NCI-H146 treated with DMSO at 0.1 percent for 48 hours (cell line): ENCODE measurements at regions not wholly inside any gene's neighbourhood (a gene's known extent, or its start where the extent isn't known, plus 50 kb on each side); places are given as distances from the start of the nearest gene placed in this dataset.

Experiments
- DNase-seq: peaks from one replicate; lab custom pipeline; 2025; ENCODE audit not compliant: unreplicated experiment; lab: John Stamatoyannopoulos, UW

GRCh38 chr10:57224811-57225210, 863.8 kb upstream of the ZWINT start:
- DNase-seq = no peak

- no peak for DNase-seq
Measured at GRCh38 chr10:57222603-57223002, 861.5 kb upstream of the ZWINT start.

DNA sequence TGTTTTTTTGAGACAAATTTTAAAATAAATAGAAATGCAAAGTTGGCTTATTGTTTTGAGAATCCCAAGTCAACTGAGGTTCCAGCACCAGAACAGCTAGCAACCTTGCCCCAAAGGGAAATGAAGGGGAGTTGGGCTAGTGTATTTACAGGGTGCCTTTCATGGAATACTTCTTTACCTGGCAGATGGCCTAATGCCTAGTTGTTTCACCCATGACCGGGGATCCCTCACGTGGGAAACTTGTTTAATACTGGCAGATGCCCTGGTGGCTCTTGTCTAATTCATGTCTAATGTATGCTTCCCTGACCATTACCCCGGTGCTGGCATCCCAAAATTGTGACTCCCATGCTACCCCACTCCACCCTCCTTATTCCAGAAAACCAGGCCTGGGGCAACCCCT, 861.1 kb upstream of the ZWINT start:
- no peak for DNase-seq

DNA sequence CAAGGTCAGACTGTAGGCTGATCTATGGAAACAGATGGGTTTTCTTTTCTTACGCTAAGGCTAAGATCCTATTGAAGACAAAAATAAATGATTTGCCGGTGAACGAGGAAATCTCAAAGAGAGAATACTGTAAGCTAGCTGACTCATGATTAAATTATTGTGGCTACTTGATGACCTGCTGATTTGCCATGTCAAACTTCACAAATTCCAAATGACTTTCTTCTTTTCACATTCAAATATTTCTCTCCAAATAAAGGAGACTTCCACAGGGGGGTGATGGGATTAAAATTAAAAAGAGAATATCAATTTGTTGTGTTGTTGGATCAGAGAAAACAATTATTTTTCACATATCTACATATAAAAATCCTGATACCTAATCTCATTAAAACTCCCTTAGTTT, 860.6 kb upstream of the ZWINT start:
- DNase-seq = no peak

DNA sequence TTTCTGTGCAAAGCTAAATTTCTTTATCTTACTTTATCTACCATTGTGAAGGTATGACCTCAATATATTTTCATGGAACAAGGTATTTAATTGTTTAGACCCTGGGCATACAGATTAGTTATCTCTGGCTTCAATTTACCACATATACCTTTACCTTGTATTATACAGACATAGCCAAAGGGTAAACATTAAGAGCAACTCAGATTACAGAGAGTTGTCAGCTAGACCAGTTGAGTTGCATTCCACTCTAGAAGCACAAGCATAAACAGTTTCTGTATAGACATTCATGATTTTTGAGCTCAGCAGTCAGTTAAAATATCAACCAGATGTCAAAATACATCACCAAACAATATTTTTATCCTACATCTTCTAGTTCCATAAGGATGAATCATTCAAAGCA, 857.3 kb upstream of the ZWINT start:
- DNase-seq = no peak

DNA sequence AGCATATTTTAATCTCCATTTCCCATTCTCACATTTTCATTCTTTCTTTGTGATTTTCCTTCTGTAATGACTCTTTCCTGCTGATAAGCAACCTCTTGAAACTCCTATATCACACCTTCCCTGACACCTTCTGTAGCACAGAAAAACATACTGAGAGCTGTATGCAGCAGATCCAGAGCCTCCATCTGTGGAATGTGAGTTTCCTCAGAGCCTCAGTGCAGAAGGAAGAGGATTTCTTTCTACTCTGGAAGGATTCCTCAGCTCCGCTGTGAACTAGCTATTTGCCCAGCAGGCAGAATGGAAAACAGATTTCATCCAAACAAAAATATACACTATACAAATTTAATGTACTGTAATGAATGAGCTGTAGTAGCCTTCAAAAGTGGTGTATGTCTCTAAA, 841.3 kb upstream of the ZWINT start:
- DNase-seq = no peak

DNA sequence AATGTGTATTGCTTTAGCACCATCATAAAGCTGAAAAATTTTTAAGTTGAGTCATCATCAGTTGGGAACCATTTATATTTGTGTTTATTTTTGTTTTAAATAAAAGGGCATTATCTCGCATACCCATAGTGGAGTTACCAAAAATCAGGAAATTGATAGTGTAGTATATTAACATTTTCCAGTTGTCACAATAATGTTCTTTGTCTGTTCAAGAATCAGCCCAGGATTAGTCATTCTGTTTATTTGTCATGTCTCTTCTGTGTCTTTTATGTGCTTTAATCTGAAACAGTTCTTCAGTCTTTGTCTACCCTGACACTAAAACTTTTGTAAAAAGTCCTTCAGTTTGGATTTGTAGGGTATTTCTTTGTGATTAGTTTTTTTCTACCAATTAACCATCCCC, 827.8 kb upstream of the ZWINT start:
- no peak for DNase-seq

DNA sequence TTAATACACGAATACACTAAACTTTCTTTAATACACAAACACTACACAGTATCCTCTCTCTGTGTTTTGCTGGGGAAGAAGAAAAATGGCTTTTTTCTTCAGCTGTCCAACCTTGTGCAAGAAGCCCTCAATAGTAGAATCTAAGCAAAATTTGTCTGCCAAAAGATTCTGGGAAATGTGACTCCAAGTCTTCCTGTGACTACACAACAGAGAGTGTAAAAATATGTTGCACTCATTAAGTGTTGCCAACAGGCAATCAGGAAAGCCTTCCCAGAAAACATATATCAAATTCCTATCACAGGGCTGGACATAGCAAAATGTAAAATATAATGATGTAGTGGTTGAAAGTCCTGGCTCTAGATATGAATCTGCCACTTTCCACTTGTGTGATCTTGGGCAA, 825.1 kb upstream of the ZWINT start:
- DNase-seq = no peak

- no peak for DNase-seq
Measured at GRCh38 chr10:57169597-57169996, 808.5 kb upstream of the ZWINT start.

GRCh38 chr10:57168611-57169240, 807.7 kb upstream of the ZWINT start:
- no peak for DNase-seq

DNA sequence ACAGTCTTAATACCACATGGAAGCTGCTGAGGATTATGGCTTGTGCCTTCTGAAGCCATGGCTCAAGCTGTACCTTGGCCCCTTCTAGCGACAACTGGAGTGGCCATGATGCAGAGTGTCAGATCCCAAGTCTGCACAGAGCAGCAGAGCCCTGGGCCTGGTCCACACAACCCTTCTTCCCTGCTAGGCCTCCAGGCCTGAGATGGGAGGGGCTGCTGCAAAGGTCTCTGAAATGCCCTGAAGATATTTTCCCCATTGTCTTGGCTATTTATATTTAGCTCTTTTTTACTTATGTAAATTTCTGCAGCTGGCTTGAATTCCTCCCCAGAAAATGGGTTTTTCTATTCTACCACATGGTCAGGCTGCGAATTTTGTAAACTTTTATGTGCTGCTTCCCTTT, 804.6 kb upstream of the ZWINT start:
- no peak for DNase-seq

DNA sequence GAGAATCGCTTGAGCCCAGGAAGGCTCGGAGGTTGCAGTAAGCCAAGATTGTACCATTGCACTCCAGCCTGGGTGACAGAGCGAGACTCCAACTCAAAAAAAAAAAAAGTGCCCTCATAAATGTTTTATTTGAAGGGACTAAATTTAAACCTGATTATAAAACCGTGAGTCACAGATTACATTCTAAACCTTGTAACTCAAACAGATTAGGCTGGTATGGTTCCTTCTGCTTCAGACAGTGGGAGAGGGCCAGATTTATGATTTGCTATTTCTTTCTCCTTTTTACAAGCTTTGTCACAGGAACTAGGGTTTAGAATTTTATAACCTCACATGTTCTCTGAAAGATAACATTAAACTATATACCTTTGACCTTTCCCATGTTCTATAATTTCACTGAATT, 801.2 kb upstream of the ZWINT start:
- DNase-seq = no peak

DNA sequence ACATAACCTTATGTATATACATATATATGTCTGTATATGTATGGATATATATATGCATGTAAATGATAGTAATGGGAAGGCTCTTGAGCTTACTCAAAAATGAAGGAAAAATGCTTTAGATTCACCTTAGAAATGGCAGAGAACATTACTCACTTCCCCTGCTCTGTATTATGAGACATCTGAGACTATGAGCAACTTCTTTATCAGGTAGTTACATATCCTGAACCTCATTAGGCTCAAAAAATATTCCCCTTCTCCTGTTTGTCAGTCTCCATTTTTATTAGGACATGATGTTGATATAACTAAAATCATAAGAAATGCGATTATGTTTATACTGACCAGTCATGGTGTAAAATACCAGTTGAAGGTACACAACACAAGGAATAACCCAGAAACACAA, 800.1 kb upstream of the ZWINT start:
- DNase-seq = no peak

- no peak for DNase-seq
Measured at GRCh38 chr10:57145548-57145947, 784.5 kb upstream of the ZWINT start.

DNA sequence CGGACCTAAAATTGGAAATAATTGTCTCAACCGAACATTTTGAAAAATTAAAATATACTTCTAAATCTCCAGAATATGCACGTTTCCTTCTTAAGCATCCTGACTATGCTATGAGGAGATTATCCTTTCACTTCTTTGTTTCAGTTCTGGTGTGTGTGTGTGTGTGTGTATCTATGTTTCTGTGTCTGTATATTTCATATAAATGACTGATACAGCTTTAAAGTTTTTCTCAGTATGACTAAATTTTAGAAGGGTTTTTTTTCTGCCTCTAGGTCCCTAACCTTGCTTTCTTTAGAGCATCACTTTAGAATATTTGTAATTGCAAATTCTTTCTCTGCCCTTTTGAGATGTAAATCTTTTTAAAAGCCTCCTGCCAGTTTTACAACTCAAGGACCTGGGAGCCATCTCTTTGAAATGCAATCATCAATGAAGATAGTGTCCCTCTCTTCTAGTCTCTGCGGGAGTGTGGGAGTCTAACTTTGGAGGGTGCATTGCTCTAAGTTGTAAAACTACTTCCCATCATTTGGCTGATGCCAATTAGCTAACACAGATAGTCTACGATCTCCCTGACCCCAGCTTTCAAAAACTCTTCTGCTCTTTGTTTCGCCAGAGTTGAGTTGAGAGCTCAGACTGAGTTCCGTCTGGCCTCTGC, 782.0 kb upstream of the ZWINT start:
- no peak for DNase-seq

DNA sequence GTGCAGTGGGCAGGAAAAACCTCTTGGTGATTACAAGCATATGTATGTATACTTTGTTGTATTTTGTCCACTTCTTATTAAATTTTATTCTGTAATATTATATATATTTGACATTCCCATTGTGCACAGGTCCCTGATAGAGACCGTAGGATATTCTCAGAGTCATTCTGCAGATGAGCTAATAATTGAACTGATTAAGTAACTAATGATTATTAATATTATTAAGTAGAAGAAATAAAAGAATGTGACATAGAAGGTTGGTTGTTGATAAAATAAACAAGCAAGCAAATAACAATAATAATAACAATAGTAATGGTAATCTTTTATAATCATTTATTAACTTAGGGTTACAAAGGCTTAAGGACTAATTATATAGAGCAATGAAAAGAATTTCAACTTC, 780.6 kb upstream of the ZWINT start:
- no peak for DNase-seq

DNA sequence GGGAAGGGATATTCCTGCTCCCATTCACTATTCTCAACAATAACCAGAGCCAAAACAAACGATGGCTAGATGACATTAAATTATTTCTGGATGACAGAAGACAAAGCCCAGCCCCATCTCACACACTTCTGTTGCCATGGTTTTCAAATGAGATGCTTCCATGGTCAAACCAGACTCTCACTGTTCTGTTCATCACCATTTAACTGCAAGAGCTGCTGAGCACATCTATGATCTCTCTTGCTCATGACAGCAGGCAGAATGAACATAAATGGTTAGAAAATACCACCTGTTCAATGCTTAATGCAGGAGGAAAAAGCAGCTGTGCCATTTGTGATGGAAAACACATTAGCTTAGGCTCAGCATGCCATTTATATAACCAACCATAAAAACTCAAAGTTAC, 758.6 kb upstream of the ZWINT start:
- no peak for DNase-seq

- DNase-seq = no peak
Measured at GRCh38 chr10:57113545-57113944, 752.5 kb upstream of the ZWINT start.

DNA sequence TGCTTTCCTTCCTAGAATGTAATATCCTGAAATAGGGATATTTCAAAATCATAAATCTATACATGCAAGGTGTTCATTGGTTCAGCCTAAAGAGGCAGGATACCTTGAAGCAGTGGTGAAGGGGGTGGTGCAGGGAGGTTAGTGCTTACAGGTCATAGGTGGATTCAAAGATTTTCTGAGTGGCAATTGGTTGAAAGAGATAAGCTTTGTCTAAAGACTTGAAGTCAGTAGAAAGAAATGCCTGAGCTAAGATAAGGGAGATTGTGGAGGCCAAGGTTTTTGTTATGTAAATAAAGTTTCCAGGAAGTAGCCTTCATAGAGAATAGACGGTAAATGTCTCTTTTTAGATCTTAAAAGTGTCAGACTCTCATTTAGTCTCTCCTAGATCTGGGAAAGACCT, 741.2 kb upstream of the ZWINT start:
- DNase-seq = no peak

- no peak for DNase-seq
Measured at GRCh38 chr10:57098146-57098545, 737.1 kb upstream of the ZWINT start.

GRCh38 chr10:57096044-57096443, 735.0 kb upstream of the ZWINT start:
- DNase-seq = no peak

GRCh38 chr10:57094965-57095364, 733.9 kb upstream of the ZWINT start:
- no peak for DNase-seq

- DNase-seq = no peak
Measured at GRCh38 chr10:57094083-57094482, 733.0 kb upstream of the ZWINT start.
